ENCODE measurements at regions not wholly inside any gene's neighbourhood (a gene's known extent, or its start where the extent isn't known, plus 50 kb on each side); places are given as distances from the start of the nearest gene placed in this dataset.

GRCh38 chr9:107976767-107977166, 487.2 kb upstream of the KLF4 start:
- intact Hi-C loops (cut with micrococcal nuclease) = no loop called here
- Mint-ChIP-seq H3K4me3 (no peak overlapping the region), H3K9me3 (ENCODE audit: insufficient read depth) (no peaks in the 10 kb centered on the region), H3K27me3 (peaks cover 6% of the 10 kb centered on the region), H3K27ac (no peak overlapping the region), H3K4me1 (no peaks in the 10 kb centered on the region)
- Histone ChIP-seq H3K4me1 (ENCODE audit: control insufficient read depth in 2 of 2, insufficient read depth in 2 of 2, low read length in 2 of 2) (peaks cover 0 to 3% of the 10 kb centered on the region in 2 donors), H2AFZ (ENCODE audit: insufficient read depth, low read depth, low read length, poor library complexity, severe bottlenecking) (no peak overlapping the region), H3K27me3 (replicated peaks in 1 of 4; ENCODE audit: control extremely low read depth in 1 of 4, control insufficient read depth in 3 of 4, insufficient read depth in 4 of 4, low read length in 3 of 4) (no peaks in the 10 kb centered on the region), H3K79me2 (ENCODE audit: control insufficient read depth, insufficient read depth, low read length) (no peaks in the 10 kb centered on the region), H3K9ac (ENCODE audit: low read length) (no peak overlapping the region), H3K4me2 (replicated peaks; ENCODE audit: low read depth, low read length, poor library complexity, severe bottlenecking) (no peak overlapping the region), H3K4me3 (ENCODE audit: control extremely low read depth in 1 of 5, extremely low read depth in 1 of 5, insufficient read depth in 1 of 5, low read depth in 2 of 5, low read length in 4 of 5) (no peak overlapping the region), H3K9me3 (ENCODE audit: control extremely low read depth in 1 of 3, control insufficient read depth in 2 of 3, insufficient read depth in 1 of 3, low read length in 2 of 3) (peaks cover 0 to 5% (median 0%) of the 10 kb centered on the region in 3 donors), H3K36me3 (replicated peaks in 1 of 2; ENCODE audit: control extremely low read depth in 1 of 2, control insufficient read depth in 1 of 2, extremely low read depth in 1 of 2, insufficient read depth in 2 of 2, low read length in 1 of 2) (no peaks in the 10 kb centered on the region), H3K27ac (ENCODE audit: low read length in 2 of 2) (no peak overlapping the region), H4K20me1 (ENCODE audit: control insufficient read depth, insufficient read depth, low read length, poor library complexity, severe bottlenecking) (no peaks in the 10 kb centered on the region)
- CTCF ChIA-PET = interaction anchor here (1.1 to 1.3 kb wide), 2 partner anchors 12 to 13 kb away, joined by 3 read pairs; no protein-coding TSS in a partner anchor
- TF ChIP-seq CTCF (IDR thresholded peaks at IDR 0.05) = no peak
- TF ChIP-seq EZH2 (IDR thresholded peaks at IDR 0.05; ENCODE audit: borderline replicate concordance, insufficient read depth, low read depth, low read length, poor library complexity, severe bottlenecking) = no peak
- POLR2A ChIA-PET = no interaction called here
- ATAC-seq (ENCODE audit: low read depth) = no peak
- WGBS (ENCODE audit: insufficient coverage) = 85% methylated on average over 1 of the region's 1 CpG
- DNase-seq = no peak

- Mint-ChIP-seq H3K27me3 (peaks cover 6% of the 10 kb centered on the region), H3K9me3 (ENCODE audit: insufficient read depth) (no peaks in the 10 kb centered on the region), H3K4me3 (no peak overlapping the region), H3K4me1 (no peaks in the 10 kb centered on the region), H3K27ac (no peak overlapping the region)
- no peak overlapping the region for H3K4me3 ChIP-seq (ENCODE audit: control extremely low read depth in 1 of 5, extremely low read depth in 1 of 5, insufficient read depth in 1 of 5, low read depth in 2 of 5, low read length in 4 of 5)
- no peak overlapping the region for H3K4me2 ChIP-seq (replicated peaks; ENCODE audit: low read depth, low read length, poor library complexity, severe bottlenecking)
- DNase-seq (no peak), ATAC-seq (ENCODE audit: low read depth) (no peak)
- ChIA-PET CTCF (interaction anchor here (1.3 kb wide), 1 partner anchor 11 kb away, joined by 3 read pairs; no protein-coding TSS in a partner anchor), POLR2A (no interaction called here)
- intact Hi-C loops (cut with micrococcal nuclease) = no loop called here
- H3K36me3 ChIP-seq (replicated peaks in 1 of 2; ENCODE audit: control extremely low read depth in 1 of 2, control insufficient read depth in 1 of 2, extremely low read depth in 1 of 2, insufficient read depth in 2 of 2, low read length in 1 of 2) = no peaks in the 10 kb centered on the region
- TF ChIP-seq CTCF (IDR thresholded peaks at IDR 0.05) (no peak), EZH2 (IDR thresholded peaks at IDR 0.05; ENCODE audit: borderline replicate concordance, insufficient read depth, low read depth, low read length, poor library complexity, severe bottlenecking) (no peak)
- no peak overlapping the region for H3K9ac ChIP-seq (ENCODE audit: low read length)
- H3K79me2 ChIP-seq (ENCODE audit: control insufficient read depth, insufficient read depth, low read length) = no peaks in the 10 kb centered on the region
- peaks cover 0 to 5% (median 0%) of the 10 kb centered on the region in 3 donors for H3K9me3 ChIP-seq (ENCODE audit: control extremely low read depth in 1 of 3, control insufficient read depth in 2 of 3, insufficient read depth in 1 of 3, low read length in 2 of 3)
- no CpG with 5 or more reads among the region's 5 CpGs for WGBS (ENCODE audit: insufficient coverage)
- H3K4me1 ChIP-seq (ENCODE audit: control insufficient read depth in 2 of 2, insufficient read depth in 2 of 2, low read length in 2 of 2) = peaks cover 0 to 3% of the 10 kb centered on the region in 2 donors
- no peak overlapping the region for H3K27ac ChIP-seq (ENCODE audit: low read length in 2 of 2)
- no peak overlapping the region for H2AFZ ChIP-seq (ENCODE audit: insufficient read depth, low read depth, low read length, poor library complexity, severe bottlenecking)
- no peaks in the 10 kb centered on the region for H4K20me1 ChIP-seq (ENCODE audit: control insufficient read depth, insufficient read depth, low read length, poor library complexity, severe bottlenecking)
- H3K27me3 ChIP-seq (replicated peaks in 1 of 4; ENCODE audit: control extremely low read depth in 1 of 4, control insufficient read depth in 3 of 4, insufficient read depth in 4 of 4, low read length in 3 of 4) = no peaks in the 10 kb centered on the region
Observed at GRCh38 chr9:107975426-107976010, 485.9 kb upstream of the KLF4 start.

All from B cell (primary cell).